H7 (cell line): ENCODE measurements at regions not wholly inside any gene's neighbourhood (a gene's known extent, or its start where the extent isn't known, plus 50 kb on each side); places are given as distances from the start of the nearest gene placed in this dataset.
"Not testable (repeated sequence)": the region's sequence is repeated elsewhere in the genome, so short reads cannot be mapped to it uniquely, and the experiment has no call there.

ENCODE experiments used
- DNase-seq: peaks from one replicate; pipeline ENCODE4 v3.0.0; 2012
- H3K27me3 ChIP-seq: 2 replicates; pipeline ENCODE4 v1.6.0; 2011; ENCODE audit warnings: mild to moderate bottlenecking, low read length; ENCODE audit not compliant: control insufficient read depth, insufficient read depth
- H3K36me3 ChIP-seq: replicated peaks from 2 replicates; pipeline ENCODE4 v1.5.1; 2011; ENCODE audit warnings: low read length; ENCODE audit not compliant: control insufficient read depth, insufficient read depth
- H3K4me3 ChIP-seq: 2 replicates; pipeline ENCODE4 v1.5.1; 2011; ENCODE audit warnings: low read depth, mild to moderate bottlenecking, control low read depth, low read length, moderate library complexity; ENCODE audit not compliant: insufficient read depth

DNA sequence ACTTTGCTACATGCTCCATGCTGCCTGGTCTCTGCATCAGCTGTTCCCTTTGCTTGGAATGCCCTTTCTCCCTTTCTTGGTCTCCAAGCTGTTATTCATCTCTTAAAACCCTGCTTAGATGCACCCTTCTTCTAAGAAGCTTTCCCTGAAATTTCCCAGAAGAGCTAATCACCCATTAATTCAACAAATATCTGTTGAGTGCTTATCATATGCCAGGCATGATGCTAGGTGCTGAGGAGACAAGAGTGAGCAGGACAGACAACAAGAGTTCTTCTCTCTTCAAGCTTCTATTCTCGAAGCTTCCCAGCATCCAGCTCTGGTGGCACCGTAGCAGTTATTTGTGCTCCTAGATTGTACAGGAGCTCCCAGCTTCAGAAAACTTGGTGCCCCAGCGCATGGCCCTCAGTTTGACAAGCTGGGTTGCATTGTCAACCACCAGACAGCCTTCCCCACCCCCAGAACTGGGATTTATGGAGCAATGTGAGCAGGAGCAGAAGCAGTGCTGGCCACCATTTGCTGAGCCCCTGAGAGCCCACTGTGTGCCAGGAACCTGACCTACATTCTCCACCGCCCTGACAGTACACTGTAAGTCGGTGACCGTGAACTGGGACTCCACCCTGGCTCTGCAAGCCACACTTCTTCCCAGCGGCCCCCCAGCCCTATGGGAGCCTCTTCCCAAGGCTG is 68.0 kb upstream of the ACOT11 start:
- no peak overlapping the region for H3K4me3 ChIP-seq
- H3K27me3 ChIP-seq: peaks cover 24% of the 10 kb centered on the region
- DNase-seq: no peak
- no peaks in the 10 kb centered on the region for H3K36me3 ChIP-seq

DNA sequence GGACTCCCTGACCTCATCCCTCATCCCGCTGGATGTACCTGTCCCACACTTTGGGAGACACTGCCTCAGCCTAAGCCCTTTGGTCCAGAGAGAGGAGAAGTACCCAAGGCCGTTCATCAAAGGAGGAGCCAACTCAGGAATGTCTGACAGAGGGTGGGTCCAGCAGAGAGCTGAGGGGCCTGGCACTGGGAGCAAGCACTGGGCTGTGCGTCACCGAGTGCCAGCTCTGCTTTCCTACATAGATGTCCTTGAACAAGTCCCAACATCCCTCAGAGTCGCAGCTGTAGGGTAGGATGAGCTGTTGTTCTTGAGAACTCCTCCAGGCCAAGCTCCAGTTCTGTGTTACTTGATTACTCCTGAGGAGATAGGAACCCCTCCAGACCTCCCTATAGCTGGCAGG is 68.8 kb upstream of the ACOT11 start:
- no peak for DNase-seq
- Histone ChIP-seq H3K27me3 (peaks cover 24% of the 10 kb centered on the region), H3K36me3 (no peaks in the 10 kb centered on the region), H3K4me3 (no peak overlapping the region)

- Histone ChIP-seq H3K4me3 (no peak overlapping the region), H3K36me3 (no peaks in the 10 kb centered on the region), H3K27me3 (peaks cover 37% of the 10 kb centered on the region)
- no peak for DNase-seq
These were observed 70.9 kb upstream of the ACOT11 start for GRCh38 chr1:54477153-54477561.

DNA sequence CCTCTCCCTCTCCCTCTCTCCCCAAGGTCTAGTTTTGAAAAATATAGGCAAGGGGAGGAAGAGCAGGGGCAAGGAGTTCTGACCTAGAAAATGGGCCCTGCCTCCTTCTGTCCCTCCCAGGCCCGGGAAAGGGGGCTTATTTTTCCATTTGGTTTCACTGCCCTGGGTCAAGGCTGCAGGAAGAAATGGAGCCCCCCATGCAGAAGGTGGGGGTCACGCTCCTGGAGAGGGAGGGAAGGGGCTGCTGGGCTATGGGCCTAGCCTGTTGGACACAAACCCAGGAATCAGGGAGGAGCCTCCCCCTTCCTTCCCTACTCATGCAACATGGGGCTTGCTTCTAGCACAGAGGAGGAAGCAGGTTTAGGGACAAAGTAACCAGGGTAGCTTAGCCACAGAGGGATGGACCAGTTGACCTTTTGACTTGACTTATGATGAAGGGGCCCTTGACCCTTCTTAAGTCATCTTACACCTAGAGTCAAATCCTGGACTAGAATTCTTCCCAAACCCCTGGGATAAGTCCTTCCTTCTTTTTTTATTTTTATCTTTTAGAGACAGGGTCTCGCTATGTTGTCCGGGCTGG is 70.4 kb upstream of the SSBP3 start:
- H3K36me3 ChIP-seq: no peaks in the 10 kb centered on the region
- no peak for DNase-seq
- H3K27me3 ChIP-seq: peaks cover 40% of the 10 kb centered on the region
- no peak overlapping the region for H3K4me3 ChIP-seq

DNA sequence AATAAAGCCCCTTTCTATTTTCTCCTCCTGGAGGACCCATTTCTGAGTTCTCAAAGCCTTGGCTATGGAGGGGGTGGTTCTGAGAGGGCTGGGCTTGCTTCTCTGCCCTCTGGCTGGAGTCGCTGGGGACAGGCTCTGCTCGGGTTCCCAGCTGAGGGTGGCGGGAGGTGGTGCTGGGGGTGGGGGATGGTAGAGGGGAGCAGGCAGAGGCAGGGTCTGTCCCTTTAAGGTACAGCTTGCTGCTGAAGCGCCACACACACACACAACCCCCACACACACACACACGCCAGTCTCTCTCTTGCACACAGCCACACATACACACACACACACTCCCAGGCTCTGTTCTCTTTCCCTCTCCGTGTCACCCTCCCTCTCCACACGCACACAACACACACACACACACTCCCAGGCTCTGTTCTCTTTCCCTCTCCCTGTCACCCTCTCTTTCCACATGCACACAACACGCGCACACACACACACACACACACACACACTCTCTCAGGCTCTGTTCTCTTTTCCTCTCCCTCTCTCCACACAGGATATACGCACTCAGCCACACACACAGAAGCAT is 69.8 kb upstream of the SSBP3 start:
- Histone ChIP-seq H3K27me3 (peaks cover 40% of the 10 kb centered on the region), H3K4me3 (no peak overlapping the region), H3K36me3 (no peaks in the 10 kb centered on the region)
- DNase-seq: peak; percentile 83

DNA sequence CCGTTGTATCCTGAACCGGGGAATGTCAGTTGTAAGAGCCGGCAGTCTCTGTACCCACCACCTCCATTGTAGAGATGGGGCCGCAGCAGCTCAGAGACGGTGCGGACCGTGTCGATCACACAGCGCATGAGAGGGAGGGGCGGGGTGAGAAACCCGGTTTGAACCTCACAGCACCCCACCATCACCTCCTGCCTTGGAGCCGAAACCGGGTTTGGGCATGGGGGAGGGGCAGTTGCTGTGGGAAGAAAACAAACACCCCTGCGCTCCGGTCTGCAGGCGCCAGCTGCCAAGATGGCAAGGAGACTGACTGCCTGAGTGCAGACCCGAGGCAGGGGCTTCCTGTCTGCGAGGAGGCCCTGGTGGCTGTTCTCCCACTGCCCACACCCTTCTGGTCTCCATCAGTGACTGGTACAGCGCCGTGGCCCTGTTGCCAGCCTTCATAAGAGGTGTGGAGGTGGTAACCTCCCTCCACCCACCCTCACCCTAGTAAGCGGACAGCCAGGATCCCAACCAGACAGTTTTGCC is 69.2 kb upstream of the SSBP3 start:
- no peaks in the 10 kb centered on the region for H3K36me3 ChIP-seq
- DNase-seq: peak; percentile 84

DNA sequence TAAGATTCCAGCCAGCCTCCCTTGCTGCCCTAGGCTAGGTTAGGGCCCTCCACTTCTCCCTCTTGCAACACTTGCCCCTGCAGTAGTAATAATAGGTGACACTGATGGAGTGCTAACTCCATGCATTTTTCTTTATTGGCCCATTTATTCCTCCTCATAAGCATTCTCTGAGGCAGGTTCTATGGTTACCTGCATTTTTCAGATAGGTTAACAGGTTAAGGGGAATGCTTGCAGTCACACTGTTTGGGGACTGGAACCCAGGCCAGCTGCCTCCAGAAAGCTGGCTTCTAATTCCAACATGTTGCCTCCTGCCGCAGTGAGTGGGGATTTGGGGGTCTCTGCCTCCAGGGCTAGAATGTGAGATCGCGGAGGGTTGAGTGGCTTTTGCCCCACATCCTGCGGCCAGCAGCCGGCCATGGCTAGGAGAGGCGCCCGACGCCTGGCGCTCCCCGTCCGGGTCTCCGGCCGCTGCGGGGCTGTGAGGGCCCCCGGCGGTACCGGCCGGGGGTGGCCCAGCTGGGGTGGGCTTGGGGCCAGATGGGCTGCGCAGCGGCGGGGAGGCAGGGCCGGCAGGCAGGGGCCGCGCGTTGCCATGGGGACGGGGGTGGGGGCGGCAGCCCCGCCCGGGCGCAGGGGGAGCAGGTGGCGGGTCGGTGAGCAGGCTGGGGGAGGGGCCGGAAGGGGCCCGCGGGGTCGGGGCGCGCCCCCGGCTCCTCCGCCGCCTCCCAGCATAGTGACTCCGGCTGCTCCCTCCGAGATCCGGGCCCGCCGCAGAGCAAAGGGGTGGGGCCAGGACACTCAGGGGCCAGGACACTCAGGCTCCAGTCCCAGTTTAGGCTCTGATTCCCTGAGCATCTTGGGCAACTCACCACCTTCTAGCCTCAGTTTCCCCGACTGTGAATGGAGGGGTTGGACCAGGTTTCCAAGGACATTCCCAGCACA is 68.4 kb upstream of the SSBP3 start:
- peak; percentile 97 for DNase-seq
- H3K36me3 ChIP-seq: no peaks in the 10 kb centered on the region
- H3K4me3 ChIP-seq: peak overlapping the region; percentile 34
- peaks cover 33% of the 10 kb centered on the region for H3K27me3 ChIP-seq

More for the DNA sequence above, 69.2 kb upstream of the SSBP3 start:
- peaks cover 40% of the 10 kb centered on the region for H3K27me3 ChIP-seq
- peak overlapping the region; percentile 34 for H3K4me3 ChIP-seq

DNA sequence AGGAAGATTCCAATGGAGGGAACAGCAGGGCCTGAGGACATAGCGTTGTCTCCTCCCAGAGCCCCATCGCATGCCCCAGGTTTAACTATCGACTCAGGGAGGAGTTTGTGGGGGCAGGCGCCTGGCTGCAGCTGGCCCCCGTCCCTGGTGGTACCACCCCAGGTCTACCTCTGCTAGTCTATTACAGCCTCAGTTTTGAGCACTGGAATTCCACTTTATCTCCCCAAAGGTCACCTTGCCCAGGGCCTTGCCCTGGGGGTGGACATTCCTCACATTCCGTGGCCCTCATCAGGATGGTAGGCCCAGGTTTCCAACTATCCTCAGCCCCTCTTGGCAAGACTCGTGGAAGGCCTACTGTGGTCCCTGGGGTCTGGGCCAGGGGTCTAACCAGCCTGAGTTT is 65.4 kb upstream of the SSBP3 start:
- DNase-seq: peak; percentile 58

DNA sequence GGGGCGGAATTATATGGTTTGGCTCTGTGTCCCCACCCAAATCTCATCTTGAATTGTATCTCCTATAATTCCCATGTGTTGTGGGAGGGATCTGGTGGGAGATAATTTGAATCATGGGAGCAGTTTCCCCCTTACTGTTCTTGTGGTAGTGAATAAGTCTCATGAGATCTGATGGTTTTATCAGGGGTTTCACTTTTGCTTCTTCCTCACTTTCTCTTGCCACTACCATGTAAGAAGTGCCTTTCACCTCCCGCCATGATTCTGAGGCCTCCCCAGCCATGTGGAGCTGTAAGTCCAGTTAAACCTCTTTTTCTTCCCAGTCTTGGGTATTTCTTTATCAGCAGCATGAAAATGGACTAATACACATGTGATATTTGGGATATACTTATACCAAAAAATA is 63.2 kb upstream of the SSBP3 start:
- not testable (repeated sequence) for H3K4me3 ChIP-seq, DNase-seq, H3K36me3 ChIP-seq
- H3K27me3 ChIP-seq: peaks cover 17% of the 10 kb centered on the region

More for the DNA sequence above, 65.4 kb upstream of the SSBP3 start:
- Histone ChIP-seq H3K36me3 (no peaks in the 10 kb centered on the region), H3K27me3 (peaks cover 29% of the 10 kb centered on the region), H3K4me3 (no peak overlapping the region)

DNA sequence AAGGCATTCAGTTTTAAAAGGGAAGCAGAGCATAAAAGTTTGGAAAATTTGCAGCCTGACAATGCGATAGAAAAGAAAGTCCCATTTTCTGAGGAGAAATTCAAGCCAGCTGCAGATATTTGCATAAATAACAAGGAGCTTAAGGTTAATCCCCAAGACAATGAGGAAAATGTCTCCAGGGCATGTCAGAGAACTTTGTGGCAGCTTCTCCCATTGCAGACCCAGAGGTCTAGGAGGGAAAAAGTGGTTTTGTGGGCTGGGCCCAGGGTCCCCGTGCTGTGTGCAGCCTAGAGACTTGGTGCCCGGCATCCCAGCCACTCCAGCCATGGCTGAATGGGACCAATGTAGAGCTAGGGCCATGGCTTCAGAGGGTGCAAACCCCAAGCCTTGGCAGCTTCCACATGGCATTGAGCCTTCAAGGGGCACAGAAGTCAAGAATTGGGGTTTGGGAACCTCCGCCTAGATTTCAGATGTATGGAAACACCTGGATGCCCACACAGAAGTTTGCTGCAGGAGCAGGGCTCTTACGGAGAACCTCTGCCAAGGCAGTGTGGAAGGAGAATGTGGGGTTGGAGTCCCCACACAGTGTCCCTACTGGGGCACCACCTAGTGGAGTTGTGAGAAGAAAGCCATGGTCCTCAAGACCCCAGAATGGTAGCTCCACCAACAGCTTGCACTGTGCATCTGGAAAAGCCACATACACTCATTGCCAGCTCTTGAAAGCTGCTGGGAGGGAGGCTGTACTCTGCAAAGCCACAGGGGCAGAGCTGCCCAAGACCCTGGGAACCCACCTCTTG is 62.3 kb upstream of the SSBP3 start:
- not testable (repeated sequence) for DNase-seq, H3K36me3 ChIP-seq, H3K4me3 ChIP-seq
- H3K27me3 ChIP-seq: peaks cover 11% of the 10 kb centered on the region

DNA sequence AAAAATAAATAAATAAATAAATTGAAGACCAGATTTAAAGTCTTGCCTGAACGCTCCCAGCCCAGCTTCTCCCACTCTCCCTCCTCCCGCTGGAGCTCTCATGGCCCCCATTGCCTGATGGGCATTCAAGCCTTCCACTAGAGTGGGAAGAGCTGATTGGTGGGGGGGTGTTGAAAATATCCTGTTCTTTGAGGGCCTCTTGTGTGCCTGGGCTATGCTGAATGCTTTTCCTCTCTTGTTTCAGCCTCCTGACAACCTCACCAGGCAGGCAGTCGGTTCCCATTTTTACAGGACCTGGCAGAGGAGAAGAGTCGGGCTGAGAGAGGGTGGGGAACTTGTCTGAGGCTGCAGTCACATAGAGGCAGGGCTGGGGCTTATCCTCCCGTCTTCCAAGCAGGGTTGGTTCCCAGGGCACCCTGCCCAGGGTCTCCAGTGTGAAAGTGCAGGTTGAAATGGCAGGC is 59.2 kb upstream of the SSBP3 start:
- Histone ChIP-seq H3K27me3 (no peaks in the 10 kb centered on the region; the same call in 1 of the 2 replicates), H3K36me3 (no peaks in the 10 kb centered on the region), H3K4me3 (no peak overlapping the region)
- no peak for DNase-seq

DNA sequence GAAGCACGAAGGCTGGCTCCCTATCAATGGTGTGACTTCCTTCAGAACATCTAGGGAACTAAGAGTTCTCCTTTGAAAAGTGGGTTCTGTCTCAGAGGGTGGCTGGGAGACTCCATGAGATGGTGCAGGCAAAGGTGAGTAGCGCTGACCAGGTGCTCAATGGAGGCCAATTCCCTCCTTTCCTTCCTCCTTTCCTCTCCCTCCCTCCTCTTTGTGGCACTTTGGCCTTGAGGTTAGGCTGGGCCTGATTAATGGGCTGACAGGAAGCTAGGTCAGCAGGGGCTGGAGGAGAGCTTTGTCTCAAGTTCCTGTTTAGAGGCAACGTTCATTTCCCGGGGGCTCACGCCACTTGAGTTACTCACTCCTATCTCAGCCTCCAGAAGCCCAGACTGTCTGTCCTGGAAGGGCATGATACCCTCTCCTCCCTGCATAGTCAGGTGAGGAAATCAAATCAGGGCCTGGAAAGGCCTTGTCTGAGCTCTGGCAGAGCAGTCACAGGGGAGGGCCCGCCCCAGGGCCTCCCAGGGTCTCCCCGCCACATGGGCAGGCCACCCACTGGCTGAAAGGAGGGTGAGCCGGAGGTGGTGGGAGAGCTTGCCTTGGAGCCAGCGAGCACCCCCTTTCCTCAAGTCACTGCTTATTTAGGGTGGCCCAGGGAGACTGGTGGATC is 58.4 kb upstream of the SSBP3 start:
- no peak overlapping the region for H3K4me3 ChIP-seq
- H3K36me3 ChIP-seq: no peaks in the 10 kb centered on the region
- no peaks in the 10 kb centered on the region; the same call in 1 of the 2 replicates for H3K27me3 ChIP-seq
- DNase-seq: no peak

GRCh38 chr1:54464031-54464476 is 57.9 kb upstream of the SSBP3 start:
- Histone ChIP-seq H3K36me3 (no peaks in the 10 kb centered on the region), H3K27me3 (no peaks in the 10 kb centered on the region; the same call in 1 of the 2 replicates), H3K4me3 (no peak overlapping the region)
- no peak for DNase-seq
